ENCODE measurements at regions not wholly inside any gene's neighbourhood (a gene's known extent, or its start where the extent isn't known, plus 50 kb on each side); places are given as distances from the start of the nearest gene placed in this dataset.

DNA sequence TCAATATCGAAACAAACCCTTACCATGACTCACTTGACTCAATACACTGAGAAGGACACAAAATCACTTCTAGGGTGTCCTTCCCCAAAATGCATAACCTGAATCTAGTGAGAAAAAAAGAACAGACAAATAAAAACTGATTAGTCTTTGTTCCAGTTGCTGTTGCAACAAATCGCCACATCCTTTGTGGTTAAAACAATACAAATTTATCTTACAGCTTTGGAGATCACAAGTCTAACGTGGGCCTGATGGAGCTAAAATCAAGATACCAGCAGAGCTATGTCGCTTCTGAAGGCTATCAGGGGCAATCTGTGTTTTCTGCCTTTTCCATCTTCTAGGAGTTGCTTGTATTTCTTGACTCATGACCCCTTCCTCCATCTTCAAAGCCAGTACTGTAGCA, 541.7 kb downstream of the KCNJ3 start:
- TF ChIP-seq, protein P1, sequence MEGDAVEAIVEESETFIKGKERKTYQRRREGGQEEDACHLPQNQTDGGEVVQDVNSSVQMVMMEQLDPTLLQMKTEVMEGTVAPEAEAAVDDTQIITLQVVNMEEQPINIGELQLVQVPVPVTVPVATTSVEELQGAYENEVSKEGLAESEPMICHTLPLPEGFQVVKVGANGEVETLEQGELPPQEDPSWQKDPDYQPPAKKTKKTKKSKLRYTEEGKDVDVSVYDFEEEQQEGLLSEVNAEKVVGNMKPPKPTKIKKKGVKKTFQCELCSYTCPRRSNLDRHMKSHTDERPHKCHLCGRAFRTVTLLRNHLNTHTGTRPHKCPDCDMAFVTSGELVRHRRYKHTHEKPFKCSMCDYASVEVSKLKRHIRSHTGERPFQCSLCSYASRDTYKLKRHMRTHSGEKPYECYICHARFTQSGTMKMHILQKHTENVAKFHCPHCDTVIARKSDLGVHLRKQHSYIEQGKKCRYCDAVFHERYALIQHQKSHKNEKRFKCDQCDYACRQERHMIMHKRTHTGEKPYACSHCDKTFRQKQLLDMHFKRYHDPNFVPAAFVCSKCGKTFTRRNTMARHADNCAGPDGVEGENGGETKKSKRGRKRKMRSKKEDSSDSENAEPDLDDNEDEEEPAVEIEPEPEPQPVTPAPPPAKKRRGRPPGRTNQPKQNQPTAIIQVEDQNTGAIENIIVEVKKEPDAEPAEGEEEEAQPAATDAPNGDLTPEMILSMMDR (conservative IDR thresholded peaks at IDR 0.05), result no peak
- TF ChIP-seq ZFX (IDR thresholded peaks at IDR 0.05), result no peak

Measured in C4-2B (cell line).